ENCODE measurements at regions not wholly inside any gene's neighbourhood (a gene's known extent, or its start where the extent isn't known, plus 50 kb on each side); places are given as distances from the start of the nearest gene placed in this dataset.
A peak's percentile ranks its signal among the peaks of the same experiment; 100 is the strongest.

DNA sequence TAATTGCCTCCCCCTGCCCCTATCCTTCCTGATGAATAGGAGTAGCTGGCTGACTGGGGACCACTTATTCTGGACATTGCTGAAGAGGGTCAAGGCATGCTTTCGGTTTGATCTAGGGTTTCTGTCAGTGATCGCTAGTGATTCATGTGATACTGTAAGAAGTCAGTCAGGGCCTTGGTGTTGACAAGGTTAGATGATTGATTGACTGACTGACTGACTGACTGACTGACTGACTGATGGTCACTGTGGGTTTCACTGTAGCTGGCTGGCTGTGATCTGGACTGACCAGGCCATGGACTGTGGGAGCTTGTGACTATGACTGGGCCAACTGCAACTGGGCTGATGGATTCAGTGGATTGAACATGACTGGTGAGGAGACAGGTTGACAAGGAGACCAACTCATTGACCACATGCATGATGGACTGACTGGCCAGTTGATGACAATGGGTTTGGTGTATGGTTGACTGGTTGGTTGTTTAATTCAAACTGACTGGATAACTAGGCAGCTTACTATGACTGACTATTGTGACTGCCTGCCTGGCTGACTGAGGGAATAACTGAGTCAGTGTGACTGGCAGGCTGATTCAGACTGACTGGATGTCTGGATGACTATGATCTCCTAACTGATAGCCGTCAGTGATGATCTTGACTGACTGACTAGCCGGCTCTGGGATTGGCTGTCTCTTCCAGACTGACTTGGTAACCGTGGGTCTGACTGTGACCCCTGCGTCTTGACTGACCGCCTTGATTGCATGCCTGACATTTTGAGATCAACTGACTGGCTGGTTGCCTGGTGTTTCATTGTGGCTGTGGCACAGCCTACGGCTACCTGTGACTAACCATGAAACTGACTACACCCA, 509.9 kb downstream of the SHQ1 start:
- peak; percentile 75 for DNase-seq

GRCh38 chr3:72337480-72337855, 510.8 kb downstream of the SHQ1 start:
- no peak for DNase-seq

- DNase-seq = no peak
These were observed 511.3 kb downstream of the SHQ1 start for GRCh38 chr3:72336821-72337479.

GRCh38 chr3:72336114-72336651, 512.1 kb downstream of the SHQ1 start:
- DNase-seq = no peak

DNA sequence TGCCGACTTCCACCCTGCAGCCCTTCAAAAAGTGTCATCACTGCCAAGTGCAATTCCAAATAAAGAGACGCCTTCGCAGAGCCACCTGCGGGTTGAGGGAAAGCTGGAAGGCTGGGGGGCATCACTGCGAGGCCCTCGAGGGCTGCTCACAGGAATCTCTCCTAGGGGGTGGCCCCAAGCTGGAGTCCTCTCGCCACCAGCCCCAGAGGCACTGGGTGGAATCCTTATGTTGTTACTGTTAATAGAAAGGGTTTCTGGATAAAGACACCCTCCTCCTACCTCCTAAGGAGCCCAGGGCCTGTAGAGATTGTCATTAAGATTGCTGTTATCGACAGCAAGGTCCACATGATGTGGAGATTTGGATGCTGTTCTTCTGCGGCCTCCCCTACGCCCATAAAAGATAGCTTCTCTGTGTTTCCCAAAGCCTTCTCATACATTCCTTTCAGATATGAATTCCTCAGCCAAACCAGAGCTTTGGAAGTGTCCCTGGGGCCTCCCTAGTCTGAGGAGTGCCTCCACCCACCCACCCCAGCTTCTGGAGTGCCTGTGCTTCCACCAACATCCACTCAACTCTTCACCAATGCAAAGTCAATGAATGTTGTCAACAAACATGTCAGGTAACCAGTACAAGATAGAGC, 512.7 kb downstream of the SHQ1 start:
- no peak for DNase-seq

- no peak for DNase-seq
These were observed 513.4 kb downstream of the SHQ1 start for GRCh38 chr3:72334681-72335457.

- no peak for DNase-seq
These were observed 515.6 kb downstream of the SHQ1 start for GRCh38 chr3:72332689-72333088.

GRCh38 chr3:72332036-72332435, 516.2 kb downstream of the SHQ1 start:
- DNase-seq = no peak

DNA sequence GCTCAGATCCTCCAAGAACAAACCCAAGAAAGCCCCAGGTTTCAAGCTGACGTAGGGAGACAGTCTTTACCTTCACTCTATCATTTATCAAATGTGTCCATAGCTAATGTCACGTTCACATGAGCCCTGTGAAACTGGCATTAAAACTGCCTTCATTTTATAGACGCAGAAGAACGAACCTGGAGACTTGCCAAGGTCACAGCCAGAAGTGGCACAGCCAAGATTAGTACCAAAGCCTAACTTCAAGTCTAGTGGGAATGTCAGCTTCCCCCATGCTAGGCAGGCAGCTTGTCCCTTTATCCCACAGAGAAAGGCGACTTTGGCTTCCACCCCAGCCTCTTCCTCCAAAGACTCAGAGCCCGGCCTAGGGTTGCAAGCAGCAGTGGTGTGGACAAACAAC, 517.2 kb downstream of the SHQ1 start:
- DNase-seq = no peak

DNA sequence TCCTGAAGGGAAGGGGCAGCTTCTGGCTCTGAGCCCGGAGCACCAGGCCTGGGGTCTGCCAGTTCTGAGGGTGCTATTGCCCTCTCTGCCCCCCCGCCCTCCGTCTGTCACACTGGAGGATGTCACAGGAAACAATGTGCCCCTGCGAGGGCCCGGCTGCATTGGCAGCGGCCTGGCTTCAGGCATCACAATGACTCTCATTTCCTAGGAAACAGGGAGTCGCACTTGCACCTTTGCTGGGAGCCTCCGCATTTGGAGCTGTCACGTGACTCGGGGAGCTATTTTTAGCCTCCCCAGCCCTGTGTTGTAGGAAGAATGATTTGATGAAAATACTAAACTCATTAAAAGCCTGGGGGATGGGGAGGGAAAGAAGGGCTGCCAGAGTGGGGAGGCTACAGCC, 518.9 kb downstream of the SHQ1 start:
- no peak for DNase-seq

DNA sequence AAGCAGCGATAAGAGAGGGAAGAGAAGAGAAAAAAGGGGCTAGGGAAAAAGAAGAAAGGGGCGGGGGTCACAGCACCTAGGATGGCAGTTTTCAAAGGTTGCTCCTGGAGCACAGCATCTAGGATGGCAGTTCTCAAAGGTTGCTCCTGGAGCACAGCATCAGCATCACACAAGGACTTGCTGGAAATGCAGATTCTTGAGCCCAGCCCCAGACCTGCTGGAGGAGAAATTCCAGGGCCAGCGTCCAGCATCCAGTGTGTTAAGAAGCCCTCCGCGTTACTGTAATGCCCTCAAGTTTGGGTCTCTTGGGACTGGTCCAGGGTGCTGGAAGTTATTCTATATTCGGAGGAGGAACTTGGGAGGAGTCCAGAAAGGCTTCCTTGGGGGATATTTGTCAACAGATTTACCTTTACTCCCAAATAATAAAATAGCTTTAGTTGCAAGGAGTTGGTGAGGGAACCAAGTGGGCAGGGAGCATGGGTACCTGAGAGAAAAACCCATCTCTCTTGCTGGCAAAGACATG, 519.4 kb downstream of the SHQ1 start:
- no peak for DNase-seq

DNA sequence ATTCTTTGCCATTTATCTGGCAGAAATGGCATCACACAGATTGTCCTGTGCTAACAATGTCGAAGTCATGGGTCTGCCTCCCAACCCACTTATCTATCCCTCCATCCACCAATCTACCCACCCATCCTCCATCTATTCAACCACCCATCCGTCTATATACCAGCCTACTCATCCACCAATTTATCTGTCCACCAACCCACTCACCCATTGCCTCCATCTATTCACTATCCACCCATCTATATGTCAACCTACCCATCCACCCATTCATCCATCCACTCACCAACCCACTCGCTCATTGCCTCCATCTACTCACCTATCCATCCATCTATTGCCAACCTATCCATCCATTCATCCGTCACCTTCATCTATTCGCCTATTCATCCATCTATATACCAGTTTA, 521.2 kb downstream of the SHQ1 start:
- DNase-seq = no peak

DNA sequence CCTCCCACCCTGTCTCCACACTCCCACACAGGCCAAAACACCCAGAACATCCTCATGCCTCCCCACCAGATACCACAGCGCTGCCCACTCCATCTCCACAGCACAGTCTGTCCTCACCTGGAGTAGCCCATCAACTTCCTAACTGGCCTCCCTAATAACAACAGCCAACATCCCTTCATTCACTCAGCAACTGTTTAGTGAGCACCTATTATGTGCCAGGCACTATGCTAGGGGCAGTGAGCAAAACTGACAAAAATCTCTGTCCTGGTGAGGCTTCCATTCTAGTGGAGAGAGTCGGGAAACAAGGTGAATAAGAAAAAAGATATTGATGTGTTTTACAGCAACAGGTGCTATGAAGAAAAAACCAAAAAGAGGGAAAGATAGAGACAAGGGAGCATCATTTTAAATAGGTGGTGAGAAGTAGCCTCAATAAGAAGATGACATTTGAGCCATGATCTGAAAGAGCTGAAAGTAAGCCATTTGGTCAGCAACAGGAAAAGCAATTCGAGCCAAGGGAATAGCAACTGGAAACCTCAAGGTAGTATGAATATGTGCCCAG, 523.9 kb downstream of the SHQ1 start:
- no peak for DNase-seq

DNA sequence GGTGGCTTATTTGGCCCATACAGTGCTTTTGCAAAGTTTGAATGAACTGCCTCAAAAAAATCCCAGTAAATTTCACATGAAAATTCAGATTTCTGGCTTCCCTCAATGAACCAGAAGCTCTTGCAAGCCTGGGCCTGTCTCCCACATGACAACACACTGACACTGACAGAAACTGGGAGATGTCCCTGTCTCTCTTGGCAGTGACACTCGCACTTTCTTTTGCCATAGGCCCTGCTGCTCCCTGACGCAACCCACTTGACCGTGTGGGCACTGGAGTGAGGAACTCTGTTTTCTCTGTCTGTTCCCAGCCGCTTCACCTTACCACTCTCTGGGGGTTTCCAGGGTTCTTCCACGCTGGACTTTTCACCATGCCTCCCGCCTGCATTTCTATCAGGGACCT, 524.5 kb downstream of the SHQ1 start:
- no peak for DNase-seq

- DNase-seq = no peak
These were observed 525.8 kb downstream of the SHQ1 start for GRCh38 chr3:72322264-72322976.

- no peak for DNase-seq
These were observed 527.3 kb downstream of the SHQ1 start for GRCh38 chr3:72320955-72321303.

GRCh38 chr3:72320095-72320954, 527.9 kb downstream of the SHQ1 start:
- no peak for DNase-seq

DNA sequence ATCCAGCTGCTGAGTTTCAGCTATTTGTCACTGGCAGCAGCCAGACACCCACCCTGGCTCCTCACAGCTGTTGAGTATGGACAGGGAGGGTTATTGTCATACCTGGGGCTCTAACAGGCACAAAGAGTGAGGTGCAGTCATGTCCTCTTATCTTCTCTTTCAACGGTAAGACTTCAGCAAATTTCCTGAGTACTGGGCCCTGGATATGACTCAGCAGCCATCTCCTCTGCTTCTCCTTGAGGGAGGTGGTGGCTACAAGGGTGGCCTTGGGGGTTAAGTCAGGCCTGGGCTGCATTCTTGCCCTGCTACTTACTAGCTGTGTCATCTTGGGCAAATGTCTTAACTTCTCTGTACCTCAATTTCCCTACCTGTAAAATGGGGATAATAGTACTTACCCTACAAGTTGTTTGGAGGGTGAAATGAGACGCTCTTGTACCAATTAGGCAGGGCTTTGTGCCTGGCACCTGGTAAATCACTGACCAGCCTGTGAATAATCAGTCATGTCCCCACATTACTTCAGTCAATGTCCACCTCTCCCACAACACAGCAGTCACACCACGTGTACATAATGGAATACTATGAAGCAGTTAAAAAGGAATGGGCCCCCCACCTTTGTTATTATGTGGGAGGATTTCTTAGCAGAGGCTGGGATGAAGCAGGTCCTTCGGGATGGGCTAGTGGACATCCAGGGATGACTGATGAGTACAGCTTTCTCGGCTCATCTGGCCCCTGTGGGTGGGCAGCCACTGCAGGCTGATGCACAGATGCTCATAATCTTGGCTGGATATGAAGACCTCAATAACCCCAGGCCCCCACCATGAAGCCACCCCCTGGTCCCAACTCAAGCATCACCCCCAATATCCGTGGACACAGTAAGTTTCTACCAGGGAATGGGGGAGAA, 528.8 kb downstream of the SHQ1 start:
- no peak for DNase-seq

- no peak for DNase-seq
These were observed 529.6 kb downstream of the SHQ1 start for GRCh38 chr3:72318504-72319193.
